T47D (cell line): ENCODE measurements at regions not wholly inside any gene's neighbourhood (a gene's known extent, or its start where the extent isn't known, plus 50 kb on each side); places are given as distances from the start of the nearest gene placed in this dataset.

Experiments
- DNase-seq, 2 experiments: peaks; one replicate each; pipeline versions ENCODE4 v3.0.0 to v3.0.0-alpha.2; 2011 to 2012; ENCODE audit warnings: low read depth in 1 of 2, low spot score in 1 of 2
- JUND ChIP-seq: IDR thresholded peaks from 2 replicates; pipeline ENCODE4 v1.6.1; 2012; ENCODE audit warnings: low read depth
- in situ Hi-C: cut with HindIII; loops from 2 replicates; pipeline ENCODE4 v1.10.0; 2016; ENCODE audit warnings: low sequenced_read_pairs, low pct_unique_long_range_greater_than_20kb

DNA sequence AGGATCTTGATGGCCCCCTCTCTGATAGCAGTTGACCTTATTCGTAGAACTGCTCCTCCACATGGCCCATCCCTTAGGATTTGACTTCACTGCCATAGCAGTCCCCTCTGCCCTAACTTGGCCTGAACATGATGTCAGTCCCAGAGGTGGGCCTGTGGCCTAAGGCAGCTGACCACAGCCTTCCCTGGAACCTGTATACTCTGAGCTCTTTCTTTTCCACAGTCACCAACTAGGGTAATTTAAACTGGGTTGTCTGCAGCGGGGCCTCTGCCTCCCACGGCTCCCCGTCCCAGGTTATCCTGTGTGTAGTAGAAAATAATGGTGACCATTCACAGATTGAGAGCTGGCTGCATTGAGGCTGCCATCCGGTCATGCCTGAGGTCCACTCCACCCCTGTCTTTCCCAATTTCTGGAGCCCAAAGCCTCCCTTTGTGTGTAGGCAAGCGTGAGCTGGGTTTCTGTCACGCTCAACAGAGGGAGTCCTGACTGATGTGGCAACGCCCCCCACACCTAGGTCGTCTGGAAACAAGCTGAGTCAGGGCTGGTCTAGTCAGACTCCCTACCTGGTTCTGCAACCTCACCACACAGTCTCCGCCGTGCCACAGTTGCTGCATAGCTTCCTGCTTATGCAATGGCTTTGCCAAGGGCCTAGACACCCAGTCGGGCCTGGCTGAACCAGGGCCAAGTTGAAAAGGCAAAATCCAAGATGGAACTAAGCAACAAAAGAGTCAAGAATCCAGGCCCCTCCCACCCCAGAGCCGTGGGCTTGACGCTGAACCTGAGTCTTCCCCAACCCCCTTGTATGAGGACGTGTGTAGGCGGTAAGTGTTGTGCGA is 284.5 kb downstream of the XXYLT1 start:
- in situ Hi-C loops = no loop called here
- TF ChIP-seq JUND = no peak
- DNase-seq = peak in 1 of 2 experiments; percentile 53

DNA sequence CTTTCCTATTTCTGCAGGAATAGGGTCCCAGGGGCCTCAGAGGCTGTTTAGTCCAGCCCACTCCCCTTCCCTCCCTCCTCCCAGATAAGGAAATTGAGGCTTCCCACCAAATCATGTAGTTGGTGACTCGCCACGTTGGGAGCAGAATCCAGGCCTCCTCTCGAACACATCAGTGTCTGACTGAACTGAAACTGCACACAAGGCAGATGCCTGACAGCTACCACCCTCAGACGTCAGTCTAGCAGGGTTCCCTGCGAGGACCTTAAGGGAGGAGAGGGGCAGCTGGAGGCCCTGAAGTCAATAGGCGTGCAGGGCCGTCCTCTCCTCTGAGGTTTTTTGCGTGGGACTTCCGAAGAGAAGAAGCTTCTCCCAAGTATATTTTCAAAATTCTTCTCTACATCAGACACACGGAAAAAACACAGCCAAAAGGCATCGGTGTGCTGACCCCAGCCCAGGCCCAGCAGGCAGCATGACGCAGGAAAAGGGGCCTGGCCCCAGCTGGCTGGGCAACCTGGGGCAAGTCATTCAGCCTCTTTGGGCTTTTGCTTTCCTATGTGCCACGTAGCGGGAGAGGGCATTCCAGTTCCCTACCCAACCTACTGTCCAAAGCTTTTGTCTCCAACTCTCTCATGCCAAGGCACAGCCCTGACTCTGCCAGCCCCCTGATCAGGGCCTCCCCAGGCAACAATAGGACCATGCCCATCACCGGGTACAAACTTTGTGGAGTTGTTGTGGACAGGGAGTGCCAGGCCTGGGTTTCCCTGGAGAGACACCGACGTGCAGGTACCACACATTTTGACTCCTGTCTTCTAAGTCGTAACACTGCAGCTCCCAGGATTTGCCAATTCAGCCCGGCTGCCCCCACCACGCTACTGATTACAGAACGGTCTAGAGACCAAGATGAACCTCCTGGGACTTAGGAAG is 283.1 kb downstream of the XXYLT1 start:
- no peak for TF ChIP-seq JUND
- in situ Hi-C loops = no loop called here
- no peak for DNase-seq

DNA sequence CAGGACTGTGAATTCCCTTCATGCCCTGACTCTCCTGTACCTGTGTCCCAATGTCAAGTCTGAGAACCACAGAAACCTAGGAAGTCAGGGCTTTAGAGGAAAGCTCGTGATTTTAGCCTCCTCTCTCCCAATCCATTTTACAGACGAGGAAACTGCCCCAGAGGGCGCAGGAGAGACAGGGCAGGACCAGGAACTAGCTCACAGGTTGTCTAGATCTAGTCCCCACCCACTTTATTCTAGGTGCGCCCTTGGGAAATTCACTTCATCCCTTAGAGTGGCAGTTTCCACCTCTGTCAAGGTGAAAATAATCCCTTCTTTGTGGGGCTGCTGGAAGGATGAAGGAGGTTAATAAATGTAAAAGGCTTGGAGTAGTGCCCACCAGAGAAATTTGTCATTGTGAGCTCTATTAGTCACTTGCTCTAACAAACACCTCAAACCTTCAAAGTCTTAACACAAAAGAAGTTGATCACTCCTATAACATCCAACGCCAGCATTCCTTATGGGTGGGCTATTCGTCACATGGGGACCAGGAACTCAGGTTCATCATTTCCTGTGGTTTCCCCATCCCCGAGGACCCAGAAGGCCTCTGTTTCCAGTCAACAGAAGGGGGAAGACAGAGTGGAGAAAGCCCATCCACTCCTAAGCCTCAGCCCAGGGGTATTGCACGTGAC is 282.3 kb downstream of the XXYLT1 start:
- in situ Hi-C loops = no loop called here
- no peak for DNase-seq
- no peak for TF ChIP-seq JUND

DNA sequence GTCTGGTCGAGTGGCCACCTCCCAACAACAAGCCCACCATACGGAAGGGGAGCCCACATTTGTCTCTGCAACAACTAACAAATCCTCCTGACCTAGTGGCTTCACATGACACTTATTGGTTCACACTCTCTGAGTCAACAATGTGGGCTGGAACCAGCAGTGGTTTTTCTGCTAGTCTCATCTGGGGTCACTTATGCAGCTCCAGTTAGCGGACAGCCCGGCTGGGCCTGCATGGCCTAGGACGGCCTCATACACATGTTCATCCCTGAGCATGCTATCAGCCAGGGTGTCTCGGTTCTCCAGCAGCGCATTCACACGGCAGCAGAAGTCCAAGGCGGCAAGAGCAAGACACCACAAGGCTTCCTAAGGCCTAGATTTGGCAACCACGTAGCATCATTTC is 281.7 kb downstream of the XXYLT1 start:
- no peak for DNase-seq
- TF ChIP-seq JUND = no peak
- in situ Hi-C loops = no loop called here

DNA sequence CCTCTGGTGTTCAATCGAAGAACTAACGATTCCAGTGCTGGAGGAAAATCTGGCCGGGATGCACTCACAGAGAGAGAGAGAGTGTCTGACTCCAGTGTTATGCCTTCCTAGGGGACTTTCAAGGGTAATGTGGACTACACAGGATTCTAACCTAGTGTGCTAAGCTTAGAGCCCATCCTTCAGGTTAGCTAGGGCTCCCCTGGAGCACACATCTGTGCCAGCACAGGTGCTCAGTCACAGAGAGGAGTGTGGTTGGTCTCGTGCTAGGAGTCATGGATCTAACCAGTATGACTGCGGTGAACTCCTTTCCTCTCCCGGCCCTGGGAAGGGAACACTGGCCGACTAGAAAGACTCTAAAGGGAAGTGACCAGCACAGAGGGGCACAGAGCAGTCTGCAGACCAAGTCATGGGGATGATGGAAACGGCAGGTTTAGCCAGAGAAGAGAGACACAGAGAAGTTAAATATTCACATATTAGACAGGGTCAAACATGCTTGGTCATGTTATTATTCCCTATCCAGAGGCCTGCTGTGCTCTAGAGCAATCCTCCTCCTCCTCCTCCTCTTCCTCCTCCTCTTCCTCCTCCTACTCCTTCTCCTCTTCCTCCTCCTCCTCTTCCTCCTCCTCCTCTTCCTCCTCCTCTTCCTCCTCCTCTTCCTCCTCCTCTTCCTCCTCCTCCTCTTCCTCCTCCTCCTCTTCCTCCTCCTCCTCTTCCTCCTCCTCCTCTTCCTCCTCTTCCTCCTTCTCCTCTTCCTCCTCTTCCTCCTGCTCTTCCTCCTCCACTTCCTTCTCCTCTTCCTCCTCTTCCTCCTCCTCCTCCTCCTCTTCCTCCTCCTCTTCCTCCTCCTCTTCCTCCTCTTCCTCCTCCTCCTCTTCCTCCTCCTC is 280.3 kb downstream of the XXYLT1 start:
- TF ChIP-seq JUND = no peak
- in situ Hi-C loops = no loop called here

DNA sequence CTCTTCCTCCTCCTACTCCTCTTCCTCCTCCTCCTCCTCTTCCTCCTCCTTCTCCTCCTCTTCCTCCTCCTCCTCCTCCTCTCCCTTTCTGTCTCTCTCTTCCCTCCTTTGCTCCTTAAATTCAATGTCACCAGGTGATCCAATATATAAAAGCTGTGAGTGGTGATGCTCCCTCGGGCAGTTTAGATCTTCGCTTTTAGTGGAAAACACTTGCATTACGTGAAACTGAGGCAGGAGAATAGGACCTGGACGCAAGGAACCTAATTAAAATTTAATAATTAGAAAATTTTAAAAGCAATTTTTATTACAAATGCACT is 279.7 kb downstream of the XXYLT1 start:
- in situ Hi-C loops = no loop called here
- no peak for DNase-seq
- TF ChIP-seq JUND = no peak

More for the DNA sequence above, 280.3 kb downstream of the XXYLT1 start:
- no peak for DNase-seq

DNA sequence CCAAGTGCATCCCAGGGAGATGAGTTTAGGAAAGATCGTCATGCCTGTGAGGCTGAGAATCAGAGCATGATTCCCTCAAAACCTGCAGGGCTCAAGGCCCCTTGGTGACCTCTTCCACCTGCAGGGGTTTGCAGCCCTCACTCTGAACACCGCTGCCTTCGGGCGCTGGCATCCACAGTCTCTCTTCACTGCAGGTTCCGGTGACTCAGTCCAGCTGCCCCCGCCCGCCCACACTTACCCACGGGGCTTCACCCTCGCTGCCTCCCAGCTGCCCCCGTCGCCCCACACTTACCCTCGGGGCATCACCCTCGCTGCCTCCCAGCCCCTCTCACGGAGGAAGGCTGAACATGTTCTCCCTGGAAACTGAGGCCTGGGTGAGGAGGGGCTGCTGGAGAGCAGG is 277.1 kb downstream of the XXYLT1 start:
- in situ Hi-C loops = no loop called here
- no peak for TF ChIP-seq JUND
- DNase-seq = no peak

DNA sequence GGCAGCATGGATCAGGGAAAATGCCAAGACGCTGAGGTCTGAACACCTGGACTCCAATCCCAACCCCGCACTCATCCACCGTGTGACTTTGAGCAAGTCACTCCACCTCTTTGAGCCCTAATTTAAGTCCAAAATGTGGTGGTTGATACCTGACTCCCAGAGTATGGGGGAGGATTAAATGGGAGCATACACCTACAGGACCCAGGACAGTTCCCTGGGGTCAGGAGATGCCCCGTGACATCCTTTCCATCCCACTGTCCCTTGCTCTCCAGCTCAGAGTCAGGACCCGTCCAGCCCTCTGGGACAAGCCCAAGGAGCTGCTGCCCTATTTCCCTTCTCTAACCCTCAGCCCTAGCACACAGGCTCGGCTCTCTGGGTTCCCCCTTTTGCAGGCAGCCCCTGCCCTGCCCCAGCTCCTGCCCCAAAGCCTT is 276.4 kb downstream of the XXYLT1 start:
- DNase-seq = no peak
- in situ Hi-C loops = no loop called here
- TF ChIP-seq JUND = no peak

DNA sequence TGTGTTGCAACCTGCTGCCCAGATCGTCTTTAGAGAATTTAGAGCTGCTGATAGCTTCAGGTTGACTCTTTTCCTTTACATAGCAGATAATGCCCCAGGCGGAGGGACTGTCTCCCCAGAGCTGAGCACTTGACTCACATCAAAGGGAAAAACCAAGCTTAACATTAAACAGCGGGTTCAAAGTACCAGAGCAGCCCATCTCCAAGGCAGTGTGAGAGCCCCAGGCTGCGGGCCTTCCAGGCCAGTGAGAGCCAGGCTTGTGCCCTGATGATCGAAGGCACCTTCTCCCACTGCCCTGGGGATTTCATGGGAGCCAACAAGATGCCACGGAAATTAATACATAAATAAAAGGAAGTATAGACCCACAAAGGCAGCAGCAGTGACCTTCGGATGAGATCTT is 275.6 kb downstream of the XXYLT1 start:
- no peak for TF ChIP-seq JUND
- in situ Hi-C loops = no loop called here
- no peak for DNase-seq

DNA sequence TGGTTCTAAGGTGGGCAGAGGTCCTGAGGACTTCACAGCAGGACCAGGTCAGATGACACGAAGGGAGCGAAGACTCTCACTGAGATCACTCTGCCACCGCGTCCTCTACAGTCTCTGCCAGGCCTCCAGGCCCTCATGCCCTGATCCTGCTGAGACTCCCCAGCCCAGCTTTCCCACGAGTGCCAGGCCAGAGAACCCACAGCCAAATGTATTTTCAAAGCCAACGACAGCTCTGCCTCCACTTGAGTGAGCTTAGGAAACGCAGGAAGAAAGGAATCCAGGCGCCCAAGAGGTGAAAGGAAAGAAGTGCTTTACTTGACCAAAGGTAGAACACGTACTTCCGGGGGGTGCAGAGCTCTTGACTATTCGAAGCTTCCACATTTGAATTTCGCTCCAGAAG is 275.0 kb downstream of the XXYLT1 start:
- no peak for TF ChIP-seq JUND
- no peak for DNase-seq
- in situ Hi-C loops = no loop called here

DNA sequence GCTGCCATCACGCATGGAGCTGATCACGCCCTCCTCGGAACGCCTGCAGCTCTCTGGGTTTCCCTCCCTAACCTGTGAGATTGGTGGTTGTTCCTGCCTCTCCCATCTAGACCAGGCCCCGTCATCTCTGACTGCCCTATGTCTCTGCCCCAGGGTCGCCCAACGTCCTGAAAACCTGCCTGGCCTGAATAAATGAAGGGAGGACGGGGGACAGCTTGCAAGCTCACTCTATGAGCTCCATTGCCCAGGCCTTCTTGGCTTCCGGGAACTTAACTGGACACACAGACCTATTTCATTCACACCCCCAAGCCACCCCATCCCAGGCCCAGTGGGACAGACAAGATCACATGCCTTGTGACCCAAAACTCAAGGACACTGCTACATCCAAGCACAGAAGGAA is 274.2 kb downstream of the XXYLT1 start:
- DNase-seq = no peak
- in situ Hi-C loops = no loop called here
- no peak for TF ChIP-seq JUND

DNA sequence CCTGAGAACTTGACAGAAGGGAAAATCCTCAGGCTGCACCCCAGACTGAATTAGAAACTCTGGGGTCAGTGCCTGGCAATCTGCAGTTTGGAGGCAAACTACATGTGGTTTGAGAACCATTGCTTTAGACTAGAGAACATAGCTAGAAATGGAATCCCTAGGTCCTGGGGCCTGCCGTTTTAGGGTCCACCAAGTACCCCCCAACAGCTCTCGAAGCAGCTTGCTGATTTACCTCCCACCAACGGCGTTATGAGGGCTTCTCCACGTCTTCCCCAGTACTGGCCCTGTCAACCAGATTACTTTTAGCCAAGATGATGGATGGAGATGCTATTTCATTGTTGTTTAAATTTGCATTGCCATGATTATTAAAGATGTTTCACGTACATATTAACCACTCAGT is 272.5 kb downstream of the XXYLT1 start:
- no peak for TF ChIP-seq JUND
- no peak for DNase-seq
- in situ Hi-C loops = no loop called here
